ENCODE measurements at regions not wholly inside any gene's neighbourhood (a gene's known extent, or its start where the extent isn't known, plus 50 kb on each side); places are given as distances from the start of the nearest gene placed in this dataset.

DNA sequence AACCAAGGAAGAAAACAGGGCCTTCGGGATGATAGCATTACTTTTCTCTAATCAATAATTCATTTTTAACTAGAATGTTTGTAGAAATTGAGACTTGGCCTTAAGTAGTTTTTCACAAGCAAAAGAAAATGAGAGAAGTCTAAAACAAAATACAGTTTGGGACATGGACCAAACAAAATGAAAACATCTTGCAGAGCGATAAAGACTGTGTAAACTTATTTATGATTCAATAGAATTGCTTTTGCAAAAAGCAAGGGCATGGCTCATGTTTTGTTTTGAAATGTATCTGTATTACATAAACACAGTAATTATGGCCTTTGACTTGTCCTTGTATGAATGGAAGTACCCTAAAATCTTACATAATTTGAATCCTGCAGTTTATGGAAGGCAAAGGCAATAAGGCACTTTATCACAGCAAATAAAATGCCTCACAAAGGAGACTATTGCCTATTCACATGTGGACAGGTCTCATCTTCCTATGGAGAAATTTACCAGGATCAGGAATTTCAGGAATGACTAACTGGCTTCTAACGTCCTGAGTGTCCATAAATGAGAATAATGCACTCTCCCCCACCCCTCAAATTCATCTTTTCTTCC, 295.2 kb downstream of the PTEN start:
- in situ Hi-C loops (cut with MboI) (no loop called here), intact Hi-C loops (cut with micrococcal nuclease; ENCODE audit: unreplicated experiment) (no loop called here)
- Histone ChIP-seq H4K20me1 (ENCODE audit: control insufficient read depth, insufficient read depth) (no peaks in the 10 kb centered on the region), H3K36me3 (ENCODE audit: control insufficient read depth in 2 of 2, insufficient read depth in 2 of 2, low read length in 1 of 2) (no peaks in the 10 kb centered on the region), H3K27ac (ENCODE audit: control insufficient read depth, insufficient read depth) (no peak overlapping the region), H3K79me2 (ENCODE audit: control insufficient read depth, insufficient read depth, low read length) (no peaks in the 10 kb centered on the region), H3K4me1 (ENCODE audit: control insufficient read depth, insufficient read depth, low read length) (peaks cover 5% of the 10 kb centered on the region; the same call in 1 of the 2 replicates), H3K9ac (ENCODE audit: control insufficient read depth, insufficient read depth, low read length) (no peak overlapping the region), H3K4me3 (no peak overlapping the region), H3K4me2 (ENCODE audit: control insufficient read depth, insufficient read depth) (no peak overlapping the region), H3K9me3 (replicated peaks; ENCODE audit: control insufficient read depth, insufficient read depth, low read length) (no peaks in the 10 kb centered on the region; the same call in 2 of the 3 replicates), H3K27me3 (replicated peaks in 1 of 2; ENCODE audit: control insufficient read depth in 2 of 2, insufficient read depth in 2 of 2, low read length in 1 of 2) (no peaks in the 10 kb centered on the region), H2AFZ (ENCODE audit: control insufficient read depth, low read depth, low read length) (no peak overlapping the region)
- no TSS peak for BruUV-seq (replicated peaks)
- DNase-seq (ENCODE audit: low read depth, low spot score), result no peak
- ChIA-PET CTCF (no interaction called here), POLR2A (no interaction called here), SMC1A (ENCODE audit: uncharacterized antibody, unreplicated experiment) (interaction anchor here (0.8 to 0.9 kb wide), 2 partner anchors 142 to 224 kb away, joined by 3 read pairs; no protein-coding TSS in a partner anchor), RAD21 (ENCODE audit: unreplicated experiment) (no interaction called here)
- ATAC-seq, result no peak
- 64% methylated on average over 3 of the region's 3 CpGs for WGBS (ENCODE audit: insufficient coverage, insufficient replicate concordance, low lambda C conversion rate, missing lambda C conversion rate)
- TF ChIP-seq TAF1 (IDR thresholded peaks at IDR 0.05; ENCODE audit: borderline replicate concordance, low read depth, low read length) (no peak), RAD51 (IDR thresholded peaks at IDR 0.05) (no peak), NBN (IDR thresholded peaks at IDR 0.05) (no peak)
- TF ChIP-seq, protein P1, sequence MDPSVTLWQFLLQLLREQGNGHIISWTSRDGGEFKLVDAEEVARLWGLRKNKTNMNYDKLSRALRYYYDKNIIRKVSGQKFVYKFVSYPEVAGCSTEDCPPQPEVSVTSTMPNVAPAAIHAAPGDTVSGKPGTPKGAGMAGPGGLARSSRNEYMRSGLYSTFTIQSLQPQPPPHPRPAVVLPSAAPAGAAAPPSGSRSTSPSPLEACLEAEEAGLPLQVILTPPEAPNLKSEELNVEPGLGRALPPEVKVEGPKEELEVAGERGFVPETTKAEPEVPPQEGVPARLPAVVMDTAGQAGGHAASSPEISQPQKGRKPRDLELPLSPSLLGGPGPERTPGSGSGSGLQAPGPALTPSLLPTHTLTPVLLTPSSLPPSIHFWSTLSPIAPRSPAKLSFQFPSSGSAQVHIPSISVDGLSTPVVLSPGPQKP (IDR thresholded peaks at IDR 0.05; ENCODE audit: low read depth, low read length), result no peak
- TF ChIP-seq, protein P2, sequence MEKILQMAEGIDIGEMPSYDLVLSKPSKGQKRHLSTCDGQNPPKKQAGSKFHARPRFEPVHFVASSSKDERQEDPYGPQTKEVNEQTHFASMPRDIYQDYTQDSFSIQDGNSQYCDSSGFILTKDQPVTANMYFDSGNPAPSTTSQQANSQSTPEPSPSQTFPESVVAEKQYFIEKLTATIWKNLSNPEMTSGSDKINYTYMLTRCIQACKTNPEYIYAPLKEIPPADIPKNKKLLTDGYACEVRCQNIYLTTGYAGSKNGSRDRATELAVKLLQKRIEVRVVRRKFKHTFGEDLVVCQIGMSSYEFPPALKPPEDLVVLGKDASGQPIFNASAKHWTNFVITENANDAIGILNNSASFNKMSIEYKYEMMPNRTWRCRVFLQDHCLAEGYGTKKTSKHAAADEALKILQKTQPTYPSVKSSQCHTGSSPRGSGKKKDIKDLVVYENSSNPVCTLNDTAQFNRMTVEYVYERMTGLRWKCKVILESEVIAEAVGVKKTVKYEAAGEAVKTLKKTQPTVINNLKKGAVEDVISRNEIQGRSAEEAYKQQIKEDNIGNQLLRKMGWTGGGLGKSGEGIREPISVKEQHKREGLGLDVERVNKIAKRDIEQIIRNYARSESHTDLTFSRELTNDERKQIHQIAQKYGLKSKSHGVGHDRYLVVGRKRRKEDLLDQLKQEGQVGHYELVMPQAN (conservative IDR thresholded peaks at IDR 0.05), result no peak
- TF ChIP-seq, protein P3, sequence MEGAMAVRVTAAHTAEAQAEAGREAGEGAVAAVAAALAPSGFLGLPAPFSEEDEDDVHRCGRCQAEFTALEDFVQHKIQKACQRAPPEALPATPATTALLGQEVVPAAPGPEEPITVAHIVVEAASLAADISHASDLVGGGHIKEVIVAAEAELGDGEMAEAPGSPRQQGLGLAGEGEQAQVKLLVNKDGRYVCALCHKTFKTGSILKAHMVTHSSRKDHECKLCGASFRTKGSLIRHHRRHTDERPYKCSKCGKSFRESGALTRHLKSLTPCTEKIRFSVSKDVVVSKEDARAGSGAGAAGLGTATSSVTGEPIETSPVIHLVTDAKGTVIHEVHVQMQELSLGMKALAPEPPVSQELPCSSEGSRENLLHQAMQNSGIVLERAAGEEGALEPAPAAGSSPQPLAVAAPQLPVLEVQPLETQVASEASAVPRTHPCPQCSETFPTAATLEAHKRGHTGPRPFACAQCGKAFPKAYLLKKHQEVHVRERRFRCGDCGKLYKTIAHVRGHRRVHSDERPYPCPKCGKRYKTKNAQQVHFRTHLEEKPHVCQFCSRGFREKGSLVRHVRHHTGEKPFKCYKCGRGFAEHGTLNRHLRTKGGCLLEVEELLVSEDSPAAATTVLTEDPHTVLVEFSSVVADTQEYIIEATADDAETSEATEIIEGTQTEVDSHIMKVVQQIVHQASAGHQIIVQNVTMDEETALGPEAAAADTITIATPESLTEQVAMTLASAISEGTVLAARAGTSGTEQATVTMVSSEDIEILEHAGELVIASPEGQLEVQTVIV (IDR thresholded peaks at IDR 0.05; ENCODE audit: borderline replicate concordance, partially characterized antibody), result no peak
- TF ChIP-seq, protein P4, sequence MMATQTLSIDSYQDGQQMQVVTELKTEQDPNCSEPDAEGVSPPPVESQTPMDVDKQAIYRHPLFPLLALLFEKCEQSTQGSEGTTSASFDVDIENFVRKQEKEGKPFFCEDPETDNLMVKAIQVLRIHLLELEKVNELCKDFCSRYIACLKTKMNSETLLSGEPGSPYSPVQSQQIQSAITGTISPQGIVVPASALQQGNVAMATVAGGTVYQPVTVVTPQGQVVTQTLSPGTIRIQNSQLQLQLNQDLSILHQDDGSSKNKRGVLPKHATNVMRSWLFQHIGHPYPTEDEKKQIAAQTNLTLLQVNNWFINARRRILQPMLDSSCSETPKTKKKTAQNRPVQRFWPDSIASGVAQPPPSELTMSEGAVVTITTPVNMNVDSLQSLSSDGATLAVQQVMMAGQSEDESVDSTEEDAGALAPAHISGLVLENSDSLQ (IDR thresholded peaks at IDR 0.05), result no peak
- FAIRE-seq, result no peak

Measured in GM12878 (cell line).